GM18508 (cell line): ENCODE measurements at regions not wholly inside any gene's neighbourhood (a gene's known extent, or its start where the extent isn't known, plus 50 kb on each side); places are given as distances from the start of the nearest gene placed in this dataset.
"Not testable (repeated sequence)": the region's sequence is repeated elsewhere in the genome, so short reads cannot be mapped to it uniquely, and the experiment has no call there.

Experiments used
- ATAC-seq: cut with Tn5 transposase; IDR thresholded peaks from one replicate; pipeline ENCODE4 v1.9.1; 2021; ENCODE audit warnings: moderate number of reproducible peaks; ENCODE audit not compliant: insufficient read depth, unreplicated experiment

- no peak for ATAC-seq
Measured at GRCh38 chr3:103127098-103127630, 692.3 kb downstream of the ZPLD1 start.

- ATAC-seq = peak; percentile 93
Measured at GRCh38 chr3:103127737-103128136, 692.9 kb downstream of the ZPLD1 start.

- peak; percentile 98 for ATAC-seq
Measured at GRCh38 chr3:103134023-103134724, 699.4 kb downstream of the ZPLD1 start.

- ATAC-seq = no peak
Measured at GRCh38 chr3:103136621-103137020, 701.8 kb downstream of the ZPLD1 start.

- no peak for ATAC-seq
Measured at GRCh38 chr3:103137830-103138229, 703.0 kb downstream of the ZPLD1 start.

GRCh38 chr3:103158183-103158582, 723.4 kb downstream of the ZPLD1 start:
- no peak for ATAC-seq

GRCh38 chr3:103166890-103167289, 732.1 kb downstream of the ZPLD1 start:
- no peak for ATAC-seq

- ATAC-seq = no peak
Measured at GRCh38 chr3:103167850-103168249, 733.0 kb downstream of the ZPLD1 start.

- no peak for ATAC-seq
Measured at GRCh38 chr3:103169289-103169688, 734.5 kb downstream of the ZPLD1 start.

GRCh38 chr3:103170651-103171050, 735.8 kb downstream of the ZPLD1 start:
- ATAC-seq = no peak

- no peak for ATAC-seq
Measured at GRCh38 chr3:103173940-103174339, 739.1 kb downstream of the ZPLD1 start.

GRCh38 chr3:103181160-103181559, 746.3 kb downstream of the ZPLD1 start:
- ATAC-seq = no peak

GRCh38 chr3:103184772-103185171, 750.0 kb downstream of the ZPLD1 start:
- ATAC-seq = no peak

- ATAC-seq = no peak
Measured at GRCh38 chr3:103189941-103190340, 755.1 kb downstream of the ZPLD1 start.

GRCh38 chr3:103195216-103195615, 760.4 kb downstream of the ZPLD1 start:
- no peak for ATAC-seq

- ATAC-seq = no peak
Measured at GRCh38 chr3:103203441-103203840, 768.6 kb downstream of the ZPLD1 start.

GRCh38 chr3:103210583-103210982, 775.8 kb downstream of the ZPLD1 start:
- ATAC-seq = no peak

- peak; percentile 100 for ATAC-seq
Measured at GRCh38 chr3:103218146-103218545, 783.3 kb downstream of the ZPLD1 start.

GRCh38 chr3:103218793-103219192, 784.0 kb downstream of the ZPLD1 start:
- no peak for ATAC-seq

GRCh38 chr3:103227651-103228050, 792.8 kb downstream of the ZPLD1 start:
- ATAC-seq = no peak

- ATAC-seq = peak; percentile 60
Measured at GRCh38 chr3:103247459-103247858, 812.6 kb downstream of the ZPLD1 start.

GRCh38 chr3:103254827-103255226, 820.0 kb downstream of the ZPLD1 start:
- not testable (repeated sequence) for ATAC-seq
